Immature natural killer cell (primary cell): ENCODE measurements at regions not wholly inside any gene's neighbourhood (a gene's known extent, or its start where the extent isn't known, plus 50 kb on each side); places are given as distances from the start of the nearest gene placed in this dataset.

Experiments used
- DNase-seq, 3 donors: peaks; one replicate each; pipeline ENCODE4 v3.0.0; 2022; ENCODE audit warnings: mixed read lengths in 1 of 3
- H3K27ac Mint-ChIP-seq, 6 donors: one replicate each; pipeline ENCODE4 v1.8.0; 2020; ENCODE audit warnings: mixed read lengths in 6 of 6, mild to moderate bottlenecking in 5 of 6, inconsistent platforms in 4 of 6, moderate library complexity in 3 of 6
- H3K27me3 Mint-ChIP-seq, 3 donors: one replicate each; pipeline ENCODE4 v1.8.0; 2020 to 2021; ENCODE audit warnings: low read depth in 3 of 3, mild to moderate bottlenecking in 3 of 3, mixed read lengths in 3 of 3, moderate library complexity in 3 of 3, inconsistent platforms in 1 of 3
- H3K36me3 Mint-ChIP-seq, 3 donors: one replicate each; pipeline ENCODE4 v1.8.0; 2020; ENCODE audit warnings: mixed read lengths in 3 of 3, inconsistent platforms in 2 of 3, mild to moderate bottlenecking in 2 of 3
- H3K4me1 Mint-ChIP-seq, 2 donors: one replicate each; pipeline ENCODE4 v1.8.0; 2020; ENCODE audit warnings: inconsistent platforms in 2 of 2, mild to moderate bottlenecking in 2 of 2, mixed read lengths in 2 of 2, moderate library complexity in 1 of 2
- H3K4me3 Mint-ChIP-seq, 5 donors: one replicate each; pipeline ENCODE4 v1.8.0; 2020; ENCODE audit warnings: mild to moderate bottlenecking in 5 of 5, mixed read lengths in 5 of 5, inconsistent platforms in 3 of 5, moderate library complexity in 3 of 5
- H3K9me3 Mint-ChIP-seq, 6 donors: one replicate each; pipeline ENCODE4 v1.8.0; 2020; ENCODE audit warnings: mild to moderate bottlenecking in 6 of 6, mixed read lengths in 6 of 6, inconsistent platforms in 4 of 6, moderate library complexity in 3 of 6

- Mint-ChIP-seq H3K36me3 (no peaks in the 10 kb centered on the region), H3K9me3 (no peaks in the 10 kb centered on the region), H3K4me1 (peaks cover 0 to 7% of the 10 kb centered on the region in 2 donors), H3K27ac (no peak overlapping the region), H3K27me3 (peaks cover 0 to 6% (median 3%) of the 10 kb centered on the region in 3 donors), H3K4me3 (no peak overlapping the region)
- DNase-seq = no peak
Measured at GRCh38 chr2:239746559-239747246, 278.4 kb downstream of the NDUFA10 start.

- H3K4me3 Mint-ChIP-seq = no peak overlapping the region
- H3K27ac Mint-ChIP-seq = no peak overlapping the region
- no peaks in the 10 kb centered on the region for H3K36me3 Mint-ChIP-seq
- peaks cover 0 to 6% (median 3%) of the 10 kb centered on the region in 3 donors for H3K27me3 Mint-ChIP-seq
- H3K4me1 Mint-ChIP-seq = peaks cover 0 to 7% of the 10 kb centered on the region in 2 donors
- H3K9me3 Mint-ChIP-seq = no peaks in the 10 kb centered on the region
- DNase-seq = no peak
Measured at GRCh38 chr2:239745386-239746227, 279.5 kb downstream of the NDUFA10 start.

- peaks cover 0 to 6% (median 3%) of the 10 kb centered on the region in 3 donors for H3K27me3 Mint-ChIP-seq
Measured at GRCh38 chr2:239744706-239745340, 280.3 kb downstream of the NDUFA10 start.

GRCh38 chr2:239743206-239743605 is 281.9 kb downstream of the NDUFA10 start:
- Mint-ChIP-seq H3K27ac (no peak overlapping the region), H3K36me3 (no peaks in the 10 kb centered on the region), H3K27me3 (peaks cover 0 to 6% (median 2%) of the 10 kb centered on the region in 3 donors), H3K9me3 (no peaks in the 10 kb centered on the region), H3K4me1 (peaks cover 0 to 7% of the 10 kb centered on the region in 2 donors), H3K4me3 (no peak overlapping the region)
- DNase-seq = no peak

More at GRCh38 chr2:239744706-239745340, 280.3 kb downstream of the NDUFA10 start:
- H3K36me3 Mint-ChIP-seq = no peaks in the 10 kb centered on the region
- no peak overlapping the region for H3K4me3 Mint-ChIP-seq
- DNase-seq = no peak
- no peaks in the 10 kb centered on the region for H3K9me3 Mint-ChIP-seq
- no peak overlapping the region for H3K27ac Mint-ChIP-seq
- peaks cover 0 to 7% of the 10 kb centered on the region in 2 donors for H3K4me1 Mint-ChIP-seq

- no peak overlapping the region for H3K4me3 Mint-ChIP-seq
- no peaks in the 10 kb centered on the region for H3K36me3 Mint-ChIP-seq
- no peaks in the 10 kb centered on the region for H3K9me3 Mint-ChIP-seq
- H3K4me1 Mint-ChIP-seq = peaks cover 0 to 2% of the 10 kb centered on the region in 2 donors
- no peak overlapping the region for H3K27ac Mint-ChIP-seq
- peaks cover 0 to 3% (median 2%) of the 10 kb centered on the region in 3 donors for H3K27me3 Mint-ChIP-seq
- DNase-seq = no peak
Measured at GRCh38 chr2:239742377-239742776, 282.8 kb downstream of the NDUFA10 start.

GRCh38 chr2:239739206-239739605 is 285.9 kb downstream of the NDUFA10 start:
- no peak overlapping the region for H3K27ac Mint-ChIP-seq
- peaks cover 0 to 3% (median 0%) of the 10 kb centered on the region in 3 donors for H3K27me3 Mint-ChIP-seq
- no peak overlapping the region for H3K4me3 Mint-ChIP-seq
- no peaks in the 10 kb centered on the region for H3K4me1 Mint-ChIP-seq
- no peaks in the 10 kb centered on the region for H3K9me3 Mint-ChIP-seq
- no peaks in the 10 kb centered on the region for H3K36me3 Mint-ChIP-seq
- DNase-seq = no peak

GRCh38 chr2:239738159-239738558 is 287.0 kb downstream of the NDUFA10 start:
- Mint-ChIP-seq H3K27ac (no peak overlapping the region), H3K4me1 (no peaks in the 10 kb centered on the region), H3K27me3 (peaks cover 0 to 3% (median 2%) of the 10 kb centered on the region in 3 donors), H3K4me3 (no peak overlapping the region), H3K9me3 (no peaks in the 10 kb centered on the region), H3K36me3 (no peaks in the 10 kb centered on the region)
- DNase-seq = no peak

GRCh38 chr2:239737144-239737463 is 288.0 kb downstream of the NDUFA10 start:
- H3K27ac Mint-ChIP-seq = no peak overlapping the region
- DNase-seq = no peak
- peaks cover 0 to 2% (median 0%) of the 10 kb centered on the region in 3 donors for H3K27me3 Mint-ChIP-seq
- no peak overlapping the region for H3K4me3 Mint-ChIP-seq
- no peaks in the 10 kb centered on the region for H3K9me3 Mint-ChIP-seq
- H3K36me3 Mint-ChIP-seq = no peaks in the 10 kb centered on the region
- no peaks in the 10 kb centered on the region for H3K4me1 Mint-ChIP-seq

GRCh38 chr2:239736358-239737143 is 288.6 kb downstream of the NDUFA10 start:
- Mint-ChIP-seq H3K27ac (no peak overlapping the region), H3K9me3 (no peaks in the 10 kb centered on the region), H3K4me3 (no peak overlapping the region), H3K36me3 (no peaks in the 10 kb centered on the region), H3K27me3 (peaks cover 0 to 2% (median 0%) of the 10 kb centered on the region in 3 donors), H3K4me1 (no peaks in the 10 kb centered on the region)
- no peak for DNase-seq

GRCh38 chr2:239735829-239736357 is 289.2 kb downstream of the NDUFA10 start:
- no peaks in the 10 kb centered on the region for H3K4me1 Mint-ChIP-seq
- H3K36me3 Mint-ChIP-seq = no peaks in the 10 kb centered on the region
- no peak overlapping the region for H3K4me3 Mint-ChIP-seq
- peaks cover 0 to 2% (median 0%) of the 10 kb centered on the region in 3 donors for H3K27me3 Mint-ChIP-seq
- no peaks in the 10 kb centered on the region for H3K9me3 Mint-ChIP-seq
- DNase-seq = no peak
- H3K27ac Mint-ChIP-seq = no peak overlapping the region

- H3K36me3 Mint-ChIP-seq = no peaks in the 10 kb centered on the region
- H3K4me3 Mint-ChIP-seq = no peak overlapping the region
- H3K27ac Mint-ChIP-seq = no peak overlapping the region
- H3K4me1 Mint-ChIP-seq = no peaks in the 10 kb centered on the region
- DNase-seq = no peak
- H3K9me3 Mint-ChIP-seq = no peaks in the 10 kb centered on the region
- peaks cover 0 to 2% (median 2%) of the 10 kb centered on the region in 3 donors for H3K27me3 Mint-ChIP-seq
Measured at GRCh38 chr2:239735131-239735828, 289.9 kb downstream of the NDUFA10 start.

GRCh38 chr2:239734436-239735005 is 290.6 kb downstream of the NDUFA10 start:
- no peaks in the 10 kb centered on the region for H3K4me1 Mint-ChIP-seq
- no peak overlapping the region for H3K4me3 Mint-ChIP-seq
- peaks cover 0 to 2% (median 2%) of the 10 kb centered on the region in 3 donors for H3K27me3 Mint-ChIP-seq
- no peak for DNase-seq
- no peaks in the 10 kb centered on the region for H3K9me3 Mint-ChIP-seq
- H3K27ac Mint-ChIP-seq = no peak overlapping the region
- H3K36me3 Mint-ChIP-seq = no peaks in the 10 kb centered on the region

- H3K4me3 Mint-ChIP-seq = no peak overlapping the region
- H3K36me3 Mint-ChIP-seq = no peaks in the 10 kb centered on the region
- no peak overlapping the region for H3K27ac Mint-ChIP-seq
- H3K4me1 Mint-ChIP-seq = no peaks in the 10 kb centered on the region
- peaks cover 0 to 2% (median 2%) of the 10 kb centered on the region in 3 donors for H3K27me3 Mint-ChIP-seq
- no peaks in the 10 kb centered on the region for H3K9me3 Mint-ChIP-seq
- DNase-seq = no peak
Measured at GRCh38 chr2:239732666-239733010, 292.5 kb downstream of the NDUFA10 start.
